ENCODE measurements at regions not wholly inside any gene's neighbourhood (a gene's known extent, or its start where the extent isn't known, plus 50 kb on each side); places are given as distances from the start of the nearest gene placed in this dataset.

- DNase-seq (ENCODE audit: low read depth in 3 of 3), result no peak
These were observed 476.6 kb upstream of the WWC1 start for GRCh38 chr5:167814828-167815227.

- no peak for DNase-seq (ENCODE audit: low read depth in 3 of 3)
These were observed 475.1 kb upstream of the WWC1 start for GRCh38 chr5:167816354-167816753.

- no peak for DNase-seq (ENCODE audit: low read depth in 3 of 3)
These were observed 474.6 kb upstream of the WWC1 start for GRCh38 chr5:167816864-167817263.

- no peak for DNase-seq (ENCODE audit: low read depth in 3 of 3)
These were observed 472.0 kb upstream of the WWC1 start for GRCh38 chr5:167819406-167819805.

GRCh38 chr5:167820101-167820990 is 471.1 kb upstream of the WWC1 start:
- no peak for DNase-seq (ENCODE audit: low read depth in 3 of 3)

GRCh38 chr5:167821151-167821550 is 470.3 kb upstream of the WWC1 start:
- DNase-seq (ENCODE audit: low read depth in 3 of 3), result no peak

GRCh38 chr5:167821669-167822068 is 469.8 kb upstream of the WWC1 start:
- no peak for DNase-seq (ENCODE audit: low read depth in 3 of 3)

- no peak for DNase-seq (ENCODE audit: low read depth in 3 of 3)
These were observed 469.2 kb upstream of the WWC1 start for GRCh38 chr5:167822241-167822640.

- no peak for DNase-seq (ENCODE audit: low read depth in 3 of 3)
These were observed 468.0 kb upstream of the WWC1 start for GRCh38 chr5:167823405-167823804.

- DNase-seq (ENCODE audit: low read depth in 3 of 3), result no peak
These were observed 463.7 kb upstream of the WWC1 start for GRCh38 chr5:167827766-167828165.

GRCh38 chr5:167831754-167832504 is 459.5 kb upstream of the WWC1 start:
- DNase-seq (ENCODE audit: low read depth in 3 of 3), result no peak

- no peak for DNase-seq (ENCODE audit: low read depth in 3 of 3)
These were observed 458.8 kb upstream of the WWC1 start for GRCh38 chr5:167832609-167833008.

GRCh38 chr5:167833456-167833855 is 458.0 kb upstream of the WWC1 start:
- DNase-seq (ENCODE audit: low read depth in 3 of 3), result no peak

- no peak for DNase-seq (ENCODE audit: low read depth in 3 of 3)
These were observed 456.3 kb upstream of the WWC1 start for GRCh38 chr5:167835146-167835545.

- no peak for DNase-seq (ENCODE audit: low read depth in 3 of 3)
These were observed 454.3 kb upstream of the WWC1 start for GRCh38 chr5:167837127-167837526.

- no peak for DNase-seq (ENCODE audit: low read depth in 3 of 3)
These were observed 452.4 kb upstream of the WWC1 start for GRCh38 chr5:167839065-167839464.

- no peak for DNase-seq (ENCODE audit: low read depth in 3 of 3)
These were observed 450.8 kb upstream of the WWC1 start for GRCh38 chr5:167840527-167841130.

GRCh38 chr5:167843881-167844572 is 447.4 kb upstream of the WWC1 start:
- no peak for DNase-seq (ENCODE audit: low read depth in 3 of 3)

- DNase-seq (ENCODE audit: low read depth in 3 of 3), result no peak
These were observed 445.5 kb upstream of the WWC1 start for GRCh38 chr5:167845952-167846351.

- DNase-seq (ENCODE audit: low read depth in 3 of 3), result no peak
These were observed 441.6 kb upstream of the WWC1 start for GRCh38 chr5:167849874-167850273.

- DNase-seq (ENCODE audit: low read depth in 3 of 3), result no peak
These were observed 440.5 kb upstream of the WWC1 start for GRCh38 chr5:167850911-167851310.

- no peak for DNase-seq (ENCODE audit: low read depth in 3 of 3)
These were observed 440.0 kb upstream of the WWC1 start for GRCh38 chr5:167851416-167851815.
